ENCODE measurements at regions not wholly inside any gene's neighbourhood (a gene's known extent, or its start where the extent isn't known, plus 50 kb on each side); places are given as distances from the start of the nearest gene placed in this dataset.

- TF ChIP-seq CTCF (IDR thresholded peaks at IDR 0.05): no peak
- TF ChIP-seq POLR2AphosphoS5 (IDR thresholded peaks at IDR 0.05): no peak
Observed at GRCh38 chr20:59481477-59482018, 122.8 kb upstream of the PHACTR3 start.

Data from transverse colon (tissue), 4 donors.